ENCODE measurements at regions not wholly inside any gene's neighbourhood (a gene's known extent, or its start where the extent isn't known, plus 50 kb on each side); places are given as distances from the start of the nearest gene placed in this dataset.
"Not testable (repeated sequence)": the region's sequence is repeated elsewhere in the genome, so short reads cannot be mapped to it uniquely, and the experiment has no call there.

GRCh38 chr7:65519751-65520150 is 146.1 kb downstream of the ZNF92 start:
- not testable (repeated sequence) for DNase-seq

- not testable (repeated sequence) for DNase-seq
Observed at GRCh38 chr7:65545465-65546161, 172.0 kb downstream of the ZNF92 start.

DNA sequence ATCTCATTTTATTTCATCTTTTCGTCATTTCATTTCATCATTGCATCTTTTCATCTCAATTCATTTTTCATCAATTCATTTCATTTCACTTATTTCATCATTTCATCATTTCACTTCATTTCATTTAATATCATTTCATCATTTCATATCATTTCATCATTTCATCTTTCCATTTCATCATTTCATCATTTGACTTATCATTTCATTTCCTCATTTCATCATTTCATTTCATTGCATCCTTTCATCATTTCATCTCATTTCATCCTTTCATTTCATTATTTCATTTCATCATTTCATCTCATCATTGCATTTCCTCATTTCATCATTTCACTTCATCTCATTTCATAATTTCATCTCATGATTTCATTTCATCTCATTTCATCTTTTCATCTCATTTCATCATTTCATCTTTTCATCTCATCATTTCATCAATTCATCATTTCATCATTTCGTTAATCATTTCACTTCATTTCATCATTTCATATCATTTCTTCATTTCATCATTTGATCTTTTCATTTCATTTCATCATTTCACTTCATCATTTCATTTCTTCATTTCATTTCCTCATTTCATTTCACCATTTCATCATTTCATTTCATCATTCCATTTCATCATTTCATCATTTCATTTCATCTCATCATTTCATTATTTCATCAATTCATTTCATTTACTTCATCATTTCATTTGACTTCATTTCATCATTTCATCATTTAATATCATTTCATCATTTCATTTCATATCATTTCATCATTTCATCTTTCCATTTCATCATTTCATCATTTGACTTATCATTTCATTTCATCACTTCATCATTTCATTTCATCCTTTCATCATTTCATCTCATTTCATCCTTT is 176.2 kb downstream of the ZNF92 start:
- DNase-seq: not testable (repeated sequence)

- not testable (repeated sequence) for DNase-seq
Observed at GRCh38 chr7:65550444-65550809, 176.8 kb downstream of the ZNF92 start.

DNA sequence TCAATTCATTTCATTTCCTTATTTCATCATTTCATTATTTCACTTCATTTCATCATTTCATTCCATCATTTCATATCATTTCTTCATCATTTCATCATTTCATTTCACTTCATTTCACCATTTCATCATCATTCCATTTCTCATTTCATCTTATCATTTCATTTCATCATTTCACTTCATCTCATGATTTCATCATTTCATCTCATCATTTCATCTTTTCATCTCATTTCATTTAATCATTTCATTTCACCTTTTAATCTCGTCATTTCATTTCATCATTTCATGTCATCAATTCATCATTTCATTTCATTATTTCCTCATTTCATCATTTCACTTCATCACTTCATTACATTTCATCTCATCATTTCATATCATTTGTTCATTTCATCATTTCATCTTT is 177.4 kb downstream of the ZNF92 start:
- not testable (repeated sequence) for DNase-seq

- DNase-seq: not testable (repeated sequence)
Observed at GRCh38 chr7:65554553-65555476, 181.2 kb downstream of the ZNF92 start.

- DNase-seq: not testable (repeated sequence)
Observed at GRCh38 chr7:65558584-65558983, 184.9 kb downstream of the ZNF92 start.

GRCh38 chr7:65561786-65562372 is 188.2 kb downstream of the ZNF92 start:
- not testable (repeated sequence) for DNase-seq

- not testable (repeated sequence) for DNase-seq
Observed at GRCh38 chr7:65562522-65562921, 188.9 kb downstream of the ZNF92 start.

DNA sequence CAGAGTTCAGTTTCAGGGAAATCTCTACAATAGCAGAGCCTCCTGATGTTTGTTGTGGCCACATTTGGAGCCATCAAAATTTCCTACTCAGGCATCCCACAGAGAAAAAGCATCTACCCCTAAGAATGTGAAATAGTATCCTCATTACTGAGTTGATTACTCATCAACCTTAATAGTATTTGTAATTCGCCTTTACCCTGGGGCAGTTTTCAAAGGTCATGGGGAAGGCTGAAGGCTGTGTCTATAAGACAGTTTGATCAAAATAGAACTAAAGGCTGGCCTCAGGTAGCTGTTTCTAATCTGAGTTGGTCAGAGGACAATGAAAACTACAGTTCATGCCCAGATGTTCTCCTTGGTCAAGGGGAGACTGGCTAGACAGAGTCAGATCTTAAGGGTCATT is 189.7 kb downstream of the ZNF92 start:
- DNase-seq: not testable (repeated sequence)

DNA sequence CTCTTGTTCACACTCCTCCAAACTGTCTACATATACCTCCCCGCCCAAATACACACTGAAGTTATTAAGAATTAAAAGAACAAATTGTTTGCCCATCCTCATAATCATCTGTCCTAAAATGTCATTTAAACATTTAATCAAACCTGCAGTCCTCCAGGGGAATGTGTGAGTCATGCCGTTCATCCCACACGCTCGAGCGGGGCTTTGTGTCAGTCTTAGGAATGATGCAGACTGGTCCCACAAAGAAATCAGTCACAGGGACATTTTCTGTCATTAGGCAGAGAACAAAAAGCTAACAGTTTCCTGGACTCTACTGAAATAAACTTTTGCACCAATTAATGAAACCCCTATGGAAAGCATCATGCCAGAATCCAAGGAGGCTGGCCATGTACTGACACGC is 194.6 kb downstream of the ZNF92 start:
- DNase-seq: not testable (repeated sequence)

DNA sequence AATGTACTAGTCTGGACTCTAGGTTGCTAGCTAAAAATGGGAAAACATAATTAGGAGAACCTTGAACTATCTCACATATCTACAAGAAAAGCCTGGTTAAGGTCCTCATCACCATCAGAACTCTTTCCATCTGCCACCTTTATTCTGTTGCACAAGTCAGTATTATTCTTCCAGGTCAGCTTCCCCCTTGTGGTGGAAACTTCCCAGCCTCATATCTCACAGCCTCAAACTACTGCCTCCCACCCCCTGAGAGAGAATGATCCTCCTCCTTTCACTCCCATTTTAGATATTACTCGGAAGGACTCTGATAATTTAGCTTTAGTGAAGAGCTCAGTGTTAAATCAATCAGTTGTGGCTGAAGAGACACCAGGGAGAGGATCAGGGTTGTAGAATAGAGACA is 197.3 kb downstream of the ZNF92 start:
- DNase-seq: not testable (repeated sequence)

- DNase-seq: not testable (repeated sequence)
Observed at GRCh38 chr7:65572581-65572980, 198.9 kb downstream of the ZNF92 start.

DNA sequence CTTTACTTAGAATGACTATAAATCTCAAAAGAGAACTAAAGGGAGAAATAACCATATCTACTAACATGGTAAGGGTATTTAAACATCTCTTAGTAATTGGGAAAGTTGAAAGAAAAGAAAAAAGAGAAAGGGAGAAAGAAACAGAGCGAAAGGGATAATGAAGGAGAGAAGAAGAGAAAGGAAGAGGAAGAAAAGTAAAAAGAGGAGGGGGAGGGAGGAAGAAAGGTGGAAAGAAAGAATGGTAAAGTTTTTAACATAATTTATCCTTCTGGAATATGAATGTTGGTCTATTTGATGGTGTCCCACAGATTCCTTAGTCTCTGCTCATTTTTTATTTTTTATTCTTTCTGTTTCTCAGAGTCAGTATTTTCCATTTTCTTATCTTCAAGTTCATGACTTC is 202.7 kb downstream of the ZNF92 start:
- DNase-seq: not testable (repeated sequence)

GRCh38 chr7:65582518-65583119 is 209.0 kb downstream of the ZNF92 start:
- not testable (repeated sequence) for DNase-seq

DNA sequence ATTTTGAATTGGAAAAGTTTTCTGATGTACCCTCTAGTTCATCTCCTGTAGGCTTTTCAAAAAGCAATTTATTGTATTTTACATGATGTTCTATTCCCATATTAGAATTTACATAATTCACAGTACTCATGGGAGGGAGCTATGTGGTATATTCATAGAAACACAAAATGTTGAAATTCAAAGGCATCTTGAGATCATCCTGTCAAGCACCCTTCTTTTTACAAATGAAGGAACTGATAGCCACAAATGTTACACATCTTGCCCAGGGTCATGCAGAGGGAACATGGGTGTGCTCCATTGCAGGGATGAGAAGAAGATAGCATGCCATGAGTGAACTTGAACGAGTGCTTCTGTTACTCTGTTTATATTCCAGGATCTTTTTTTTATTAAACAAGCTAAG is 228.8 kb downstream of the ZNF92 start:
- not testable (repeated sequence) for DNase-seq

DNA sequence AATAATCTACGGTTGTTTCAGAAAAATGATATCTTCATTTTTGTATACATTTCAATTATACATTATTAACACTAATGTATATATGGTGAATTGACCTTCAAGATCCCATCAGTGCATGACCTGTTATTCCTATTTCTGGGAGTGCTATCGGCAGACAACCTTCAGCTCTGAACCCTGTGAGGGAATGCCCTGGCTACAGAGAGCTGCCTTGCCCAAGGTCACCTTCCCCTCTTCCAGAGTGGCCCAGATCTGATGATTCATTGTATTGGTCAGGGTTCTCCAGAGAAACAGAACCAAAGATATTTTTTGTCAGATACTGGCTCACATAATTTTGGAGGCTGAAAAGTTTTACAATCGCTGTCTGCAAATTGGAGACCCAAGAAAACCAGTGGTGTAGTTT is 235.5 kb downstream of the ZNF92 start:
- DNase-seq: no peak

DNA sequence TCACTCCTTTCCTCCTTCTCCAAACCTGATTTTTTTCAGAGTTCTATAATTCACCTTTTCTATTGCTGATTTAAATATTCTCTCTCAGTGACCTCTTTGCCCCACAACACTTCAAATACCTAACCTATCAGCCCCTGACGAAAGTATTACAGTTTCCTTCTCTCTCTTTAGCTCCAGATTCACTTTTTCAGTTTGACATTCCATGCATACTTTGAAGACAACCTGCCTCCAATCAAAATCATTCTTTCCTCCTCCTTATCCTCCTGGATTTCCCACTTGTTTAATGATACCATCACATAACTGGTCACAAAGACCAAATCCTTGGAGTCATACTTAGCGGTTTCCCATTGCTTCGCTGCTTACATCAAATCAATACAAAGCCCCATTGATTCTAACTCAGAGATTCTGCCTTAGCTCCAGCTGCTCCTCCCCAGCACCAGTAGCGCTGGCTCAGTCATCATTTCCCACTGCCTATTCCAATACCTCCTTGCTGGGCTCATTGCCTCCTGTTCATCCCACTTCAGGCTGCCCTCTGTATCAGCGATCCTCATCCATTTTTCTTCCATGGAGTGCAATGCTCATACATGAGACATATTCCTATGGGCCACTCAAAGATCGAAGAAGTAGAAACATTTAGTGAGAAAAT is 240.1 kb downstream of the ZNF92 start:
- DNase-seq: not testable (repeated sequence)

DNA sequence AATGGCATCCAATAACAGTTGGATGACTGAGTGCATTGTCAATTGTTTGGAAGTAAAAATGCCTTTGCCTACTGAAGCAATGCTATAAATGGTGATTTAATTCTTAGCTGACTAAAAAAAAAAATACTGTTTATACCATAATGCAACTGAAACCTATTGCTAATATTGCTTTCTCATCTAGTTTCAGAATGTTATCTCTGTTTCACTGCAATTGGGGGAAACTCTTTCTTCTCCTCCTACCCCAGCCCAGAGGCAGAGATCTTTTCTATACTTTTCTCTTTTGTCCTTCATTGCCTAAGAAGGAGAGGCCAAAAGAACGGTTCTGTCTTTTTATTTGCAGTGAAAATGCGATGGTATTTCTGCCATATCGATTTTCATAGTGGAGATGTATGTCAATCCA is 242.5 kb downstream of the ZNF92 start:
- not testable (repeated sequence) for DNase-seq

- not testable (repeated sequence) for DNase-seq
Observed at GRCh38 chr7:65620216-65620615, 246.6 kb downstream of the ZNF92 start.

GRCh38 chr7:65621580-65622201 is 248.0 kb downstream of the ZNF92 start:
- DNase-seq: peak; percentile 44 to 52
